GM12878 (cell line): ENCODE measurements at regions not wholly inside any gene's neighbourhood (a gene's known extent, or its start where the extent isn't known, plus 50 kb on each side); places are given as distances from the start of the nearest gene placed in this dataset.

Source experiments
- CREB1 ChIP-seq: IDR thresholded peaks from 2 replicates; pipeline ENCODE4 v1.6.1; 2012; ENCODE audit warnings: low read depth, mild to moderate bottlenecking, inconsistent platforms
- DPF2 ChIP-seq: fragments of 450-650 bp; IDR thresholded peaks from 2 replicates; pipeline ENCODE4 v1.6.1; 2017; ENCODE audit warnings: mild to moderate bottlenecking
- GABPA ChIP-seq: IDR thresholded peaks from 2 replicates; pipeline ENCODE4 v1.6.1; 2014; ENCODE audit warnings: antibody characterized with exemption, low read depth, mild to moderate bottlenecking, inconsistent platforms
- POLR2A ChIP-seq: IDR thresholded peaks from 2 replicates; pipeline ENCODE4 v1.6.1; 2011; ENCODE audit warnings: low read depth, mild to moderate bottlenecking, low read length
- RAD21 ChIP-seq: IDR thresholded peaks from 2 replicates; pipeline ENCODE4 v1.6.1; 2011; ENCODE audit warnings: mild to moderate bottlenecking, low read depth, low read length, moderate library complexity; ENCODE audit not compliant: insufficient read depth
- RCOR1 ChIP-seq: conservative IDR thresholded peaks from 2 replicates; pipeline ENCODE4 v1.6.1; 2012; ENCODE audit warnings: low read depth, low read length, improper control_type of control experiment
- TAF1 ChIP-seq: IDR thresholded peaks from 2 replicates; pipeline ENCODE4 v1.6.1; 2011; ENCODE audit warnings: mild to moderate bottlenecking, low read depth, low read length, borderline replicate concordance
- TF ChIP-seq, protein P1 (sequence below), 3 experiments: IDR thresholded peaks in 2 of 3; conservative IDR thresholded peaks in 1 of 3; 2 replicates each; pipeline ENCODE4 v1.5.1; 2011; ENCODE audit warnings: low read depth in 3 of 3, low read length in 3 of 3, mild to moderate bottlenecking in 3 of 3, control low read depth in 2 of 3, moderate library complexity in 2 of 3, inconsistent platforms in 1 of 3, mixed read lengths in 1 of 3; ENCODE audit not compliant: control insufficient read depth in 2 of 3, insufficient read depth in 1 of 3; ENCODE audit errors: extremely low read depth in 1 of 3

DNA sequence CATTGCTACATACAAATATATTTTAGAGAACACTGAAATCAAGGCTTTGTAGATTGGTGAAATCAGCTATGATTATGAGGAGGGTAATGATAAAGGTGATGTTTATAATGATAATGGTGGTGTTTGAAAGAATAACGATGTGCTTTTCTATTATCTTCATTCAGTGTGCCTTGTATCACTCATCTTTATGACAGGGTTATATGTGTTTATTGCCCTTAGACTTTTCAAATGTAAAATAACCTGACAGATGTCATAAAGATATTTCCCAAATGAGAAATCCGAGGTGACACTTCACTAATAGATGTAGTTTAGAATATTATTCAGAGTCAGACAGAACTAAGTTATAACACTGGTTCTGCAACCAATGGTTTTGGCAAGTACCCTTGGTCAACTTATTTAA, 323.0 kb upstream of the SPANXN4 start:
- no peak for TF ChIP-seq TAF1
- no peak for TF ChIP-seq CREB1
- TF ChIP-seq, protein P1, sequence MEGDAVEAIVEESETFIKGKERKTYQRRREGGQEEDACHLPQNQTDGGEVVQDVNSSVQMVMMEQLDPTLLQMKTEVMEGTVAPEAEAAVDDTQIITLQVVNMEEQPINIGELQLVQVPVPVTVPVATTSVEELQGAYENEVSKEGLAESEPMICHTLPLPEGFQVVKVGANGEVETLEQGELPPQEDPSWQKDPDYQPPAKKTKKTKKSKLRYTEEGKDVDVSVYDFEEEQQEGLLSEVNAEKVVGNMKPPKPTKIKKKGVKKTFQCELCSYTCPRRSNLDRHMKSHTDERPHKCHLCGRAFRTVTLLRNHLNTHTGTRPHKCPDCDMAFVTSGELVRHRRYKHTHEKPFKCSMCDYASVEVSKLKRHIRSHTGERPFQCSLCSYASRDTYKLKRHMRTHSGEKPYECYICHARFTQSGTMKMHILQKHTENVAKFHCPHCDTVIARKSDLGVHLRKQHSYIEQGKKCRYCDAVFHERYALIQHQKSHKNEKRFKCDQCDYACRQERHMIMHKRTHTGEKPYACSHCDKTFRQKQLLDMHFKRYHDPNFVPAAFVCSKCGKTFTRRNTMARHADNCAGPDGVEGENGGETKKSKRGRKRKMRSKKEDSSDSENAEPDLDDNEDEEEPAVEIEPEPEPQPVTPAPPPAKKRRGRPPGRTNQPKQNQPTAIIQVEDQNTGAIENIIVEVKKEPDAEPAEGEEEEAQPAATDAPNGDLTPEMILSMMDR (IDR thresholded peaks at IDR 0.05 in 2 of 3, conservative IDR thresholded peaks at IDR 0.05 in 1 of 3; ENCODE audit: control insufficient read depth in 2 of 3, extremely low read depth in 1 of 3, insufficient read depth in 1 of 3, low read depth in 3 of 3, low read length in 3 of 3): no peak
- no peak for TF ChIP-seq RAD21
- no peak for TF ChIP-seq POLR2A
- TF ChIP-seq GABPA: no peak
- no peak for TF ChIP-seq DPF2
- TF ChIP-seq RCOR1: no peak
